Naive B cell (primary cell): ENCODE measurements at regions not wholly inside any gene's neighbourhood (a gene's known extent, or its start where the extent isn't known, plus 50 kb on each side); places are given as distances from the start of the nearest gene placed in this dataset.

Source experiments
- ATAC-seq, 2 donors: fragments of 150-1000 bp; cut with Tn5 transposase; 2 replicates each; pipeline ENCODE4 v1.10.0; 2021; ENCODE audit warnings: low read depth in 2 of 2, mild to moderate bottlenecking in 2 of 2, moderate library complexity in 2 of 2
- DNase-seq: peaks from one replicate; pipeline ENCODE4 v3.0.0; 2022
- H3K27ac Mint-ChIP-seq, 6 donors: one replicate each; pipeline ENCODE4 v1.8.0; 2020 to 2022; ENCODE audit warnings: mild to moderate bottlenecking in 6 of 6, mixed read lengths in 6 of 6, moderate library complexity in 5 of 6, inconsistent platforms in 2 of 6
- H3K27me3 Mint-ChIP-seq, 3 donors: one replicate each; pipeline ENCODE4 v1.8.0; 2021 to 2022; ENCODE audit warnings: mixed read lengths in 3 of 3, mild to moderate bottlenecking in 1 of 3
- H3K36me3 Mint-ChIP-seq, 2 donors: one replicate each; pipeline ENCODE4 v1.8.0; 2020 to 2022; ENCODE audit warnings: mixed read lengths in 2 of 2, inconsistent platforms in 1 of 2, mild to moderate bottlenecking in 1 of 2
- H3K4me1 Mint-ChIP-seq, 3 donors: one replicate each; pipeline ENCODE4 v1.8.0; 2020 to 2022; ENCODE audit warnings: mixed read lengths in 3 of 3, inconsistent platforms in 1 of 3, mild to moderate bottlenecking in 1 of 3, moderate library complexity in 1 of 3
- H3K4me3 Mint-ChIP-seq, 8 donors: one replicate each; pipeline ENCODE4 v1.8.0; 2020 to 2022; ENCODE audit warnings: mild to moderate bottlenecking in 8 of 8, mixed read lengths in 8 of 8, moderate library complexity in 8 of 8, inconsistent platforms in 2 of 8
- H3K9me3 Mint-ChIP-seq, 7 donors: one replicate each; pipeline ENCODE4 v1.8.0; 2020 to 2022; ENCODE audit warnings: mixed read lengths in 7 of 7, mild to moderate bottlenecking in 5 of 7, inconsistent platforms in 2 of 7, moderate library complexity in 1 of 7

DNA sequence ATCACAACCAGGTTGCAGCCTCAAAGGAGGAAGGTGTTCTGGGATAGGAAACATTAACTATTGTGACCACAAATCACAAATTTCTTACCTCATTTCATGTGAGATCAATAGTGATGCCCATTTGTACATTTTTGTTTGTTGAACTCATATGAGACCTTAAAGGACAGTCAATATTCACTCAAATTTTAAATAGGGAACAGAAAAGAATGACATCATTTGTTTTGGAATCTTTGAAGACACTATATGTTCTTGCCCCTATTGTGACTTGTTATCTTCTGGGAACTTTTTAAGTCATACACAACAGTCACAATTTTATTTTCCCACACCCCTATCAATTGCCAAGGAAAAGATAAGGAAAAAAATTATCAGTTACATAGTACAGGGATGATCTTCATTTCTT is 346.5 kb downstream of the ARAP2 start:
- Mint-ChIP-seq H3K27ac (no peak overlapping the region), H3K4me1 (peaks cover 0 to 4% (median 0%) of the 10 kb centered on the region in 3 donors), H3K4me3 (no peak overlapping the region), H3K9me3 (peaks cover 0 to 5% (median 0%) of the 10 kb centered on the region in 7 donors), H3K27me3 (peaks cover 0 to 7% (median 0%) of the 10 kb centered on the region in 3 donors), H3K36me3 (no peaks in the 10 kb centered on the region)
- ATAC-seq (no peak), DNase-seq (no peak)

DNA sequence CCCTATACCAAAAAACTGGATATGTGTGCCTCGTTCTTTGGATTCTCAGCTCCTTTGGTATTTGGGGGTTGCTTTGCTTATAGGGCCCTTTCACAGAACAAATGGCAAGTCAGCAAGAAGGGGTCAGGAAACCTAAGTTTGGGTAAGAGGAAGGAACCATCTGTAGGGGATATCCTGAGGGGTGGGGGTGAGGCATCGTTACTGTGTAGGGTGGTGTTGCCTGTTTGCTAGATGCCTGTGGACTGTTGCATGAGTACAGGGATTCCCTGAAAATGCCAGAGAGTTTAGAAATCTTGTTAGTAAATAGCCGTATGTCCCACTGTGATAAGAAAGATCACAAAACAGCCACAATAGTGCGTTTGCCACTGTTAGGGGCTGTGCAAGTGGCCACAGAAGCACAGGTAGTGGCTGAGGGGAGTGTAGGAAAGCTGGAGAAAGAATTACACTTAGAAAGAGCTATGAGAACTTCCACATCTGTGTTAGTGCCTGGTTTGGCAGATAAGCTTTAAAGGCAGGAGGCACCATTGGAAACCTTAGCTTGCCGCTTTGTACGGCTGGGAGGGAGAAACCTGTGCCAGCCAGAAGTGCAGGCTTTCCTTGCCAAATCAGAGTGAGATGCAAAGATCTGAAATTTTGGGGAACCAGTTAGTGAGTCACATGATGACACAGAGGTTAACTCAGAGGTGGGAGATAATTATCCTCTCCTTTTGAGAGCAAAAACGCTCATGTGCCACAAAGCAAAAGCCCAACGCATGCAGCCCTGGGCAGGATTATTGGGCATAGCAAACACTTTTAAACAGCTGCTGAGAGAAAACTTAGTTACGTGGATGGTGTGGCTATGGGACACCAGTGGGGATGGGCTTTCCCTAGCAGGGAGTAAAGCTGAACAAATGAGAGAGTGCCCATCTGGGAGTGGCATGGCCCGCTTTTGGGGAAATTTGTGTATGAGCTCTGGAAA is 343.7 kb downstream of the ARAP2 start:
- ATAC-seq (no peak), DNase-seq (no peak)
- peaks cover 0 to 7% (median 0%) of the 10 kb centered on the region in 3 donors for H3K27me3 Mint-ChIP-seq
- H3K27ac Mint-ChIP-seq = peak overlapping the region in 1 of 6 donors; percentile 2
- H3K9me3 Mint-ChIP-seq = peaks cover 0 to 5% (median 2%) of the 10 kb centered on the region in 7 donors
- H3K36me3 Mint-ChIP-seq = no peaks in the 10 kb centered on the region
- peaks cover 0 to 4% (median 0%) of the 10 kb centered on the region in 3 donors for H3K4me1 Mint-ChIP-seq
- no peak overlapping the region for H3K4me3 Mint-ChIP-seq

GRCh38 chr4:35912174-35912573 is 332.1 kb downstream of the ARAP2 start:
- no peak for ATAC-seq
- H3K9me3 Mint-ChIP-seq = peaks cover 0 to 11% (median 0%) of the 10 kb centered on the region in 7 donors
- no peaks in the 10 kb centered on the region for H3K36me3 Mint-ChIP-seq
- H3K4me3 Mint-ChIP-seq = no peak overlapping the region
- no peaks in the 10 kb centered on the region for H3K4me1 Mint-ChIP-seq
- no peak overlapping the region for H3K27ac Mint-ChIP-seq
- no peak for DNase-seq
- H3K27me3 Mint-ChIP-seq = no peaks in the 10 kb centered on the region

DNA sequence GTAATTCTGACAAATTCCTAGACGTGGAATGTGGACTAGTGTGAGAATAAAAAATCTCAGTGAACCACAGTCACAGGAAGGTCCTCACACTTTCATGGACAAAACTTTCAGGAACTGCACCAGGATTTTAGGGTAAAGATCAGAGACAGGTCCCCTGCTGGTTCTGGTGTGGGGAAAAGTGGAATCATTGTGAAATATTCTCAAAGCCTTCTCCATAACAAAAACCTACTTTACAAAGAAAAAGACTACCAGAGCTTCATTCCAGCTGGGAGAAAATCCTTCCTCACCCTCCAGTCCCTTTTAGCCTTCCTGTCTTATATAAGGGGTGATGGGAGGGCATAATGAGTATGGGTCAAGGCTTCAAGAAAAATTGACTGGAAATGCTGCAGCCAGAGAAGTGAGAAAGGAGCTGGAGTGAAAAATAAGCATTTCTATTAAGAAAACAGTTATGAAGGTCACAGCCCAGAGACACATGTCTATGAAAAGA is 325.8 kb downstream of the ARAP2 start:
- Mint-ChIP-seq H3K27ac (no peak overlapping the region), H3K27me3 (no peaks in the 10 kb centered on the region), H3K9me3 (no peaks in the 10 kb centered on the region), H3K4me3 (no peak overlapping the region), H3K4me1 (no peaks in the 10 kb centered on the region), H3K36me3 (no peaks in the 10 kb centered on the region)
- ATAC-seq (no peak), DNase-seq (no peak)

- no peak for ATAC-seq
Measured at GRCh38 chr4:35925806-35926205, 318.5 kb downstream of the ARAP2 start.

DNA sequence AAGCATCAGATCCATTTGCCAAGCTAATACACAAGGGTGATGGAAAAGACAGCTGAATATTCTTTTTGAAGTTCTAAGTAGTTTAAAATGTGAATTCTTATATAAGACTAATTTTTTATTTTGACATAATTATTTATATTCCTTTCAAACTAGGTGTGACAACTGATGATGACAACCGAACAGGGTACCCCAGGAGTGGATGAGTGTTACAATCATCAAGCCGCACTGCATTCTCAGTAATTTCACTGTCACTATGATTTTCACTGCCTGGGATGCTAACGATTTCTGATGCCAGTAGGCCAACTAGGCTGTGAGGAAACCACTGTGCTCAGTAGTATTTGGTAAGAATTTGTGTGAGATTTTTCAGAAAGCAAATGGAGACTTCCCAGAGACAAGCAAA is 317.5 kb downstream of the ARAP2 start:
- Mint-ChIP-seq H3K36me3 (no peaks in the 10 kb centered on the region), H3K9me3 (no peaks in the 10 kb centered on the region), H3K4me1 (no peaks in the 10 kb centered on the region), H3K4me3 (no peak overlapping the region), H3K27ac (no peak overlapping the region), H3K27me3 (peaks cover 0 to 4% (median 0%) of the 10 kb centered on the region in 3 donors)
- ATAC-seq (no peak), DNase-seq (no peak)

More at GRCh38 chr4:35925806-35926205, 318.5 kb downstream of the ARAP2 start:
- DNase-seq = no peak
- Mint-ChIP-seq H3K36me3 (no peaks in the 10 kb centered on the region), H3K4me1 (no peaks in the 10 kb centered on the region), H3K27me3 (peaks cover 0 to 4% (median 0%) of the 10 kb centered on the region in 3 donors), H3K27ac (no peak overlapping the region), H3K9me3 (no peaks in the 10 kb centered on the region), H3K4me3 (no peak overlapping the region)

GRCh38 chr4:35933901-35934300 is 310.4 kb downstream of the ARAP2 start:
- ATAC-seq (no peak), DNase-seq (no peak)
- no peaks in the 10 kb centered on the region for H3K36me3 Mint-ChIP-seq
- no peaks in the 10 kb centered on the region for H3K4me1 Mint-ChIP-seq
- no peaks in the 10 kb centered on the region for H3K9me3 Mint-ChIP-seq
- H3K4me3 Mint-ChIP-seq = no peak overlapping the region
- no peak overlapping the region for H3K27ac Mint-ChIP-seq
- H3K27me3 Mint-ChIP-seq = no peaks in the 10 kb centered on the region

DNA sequence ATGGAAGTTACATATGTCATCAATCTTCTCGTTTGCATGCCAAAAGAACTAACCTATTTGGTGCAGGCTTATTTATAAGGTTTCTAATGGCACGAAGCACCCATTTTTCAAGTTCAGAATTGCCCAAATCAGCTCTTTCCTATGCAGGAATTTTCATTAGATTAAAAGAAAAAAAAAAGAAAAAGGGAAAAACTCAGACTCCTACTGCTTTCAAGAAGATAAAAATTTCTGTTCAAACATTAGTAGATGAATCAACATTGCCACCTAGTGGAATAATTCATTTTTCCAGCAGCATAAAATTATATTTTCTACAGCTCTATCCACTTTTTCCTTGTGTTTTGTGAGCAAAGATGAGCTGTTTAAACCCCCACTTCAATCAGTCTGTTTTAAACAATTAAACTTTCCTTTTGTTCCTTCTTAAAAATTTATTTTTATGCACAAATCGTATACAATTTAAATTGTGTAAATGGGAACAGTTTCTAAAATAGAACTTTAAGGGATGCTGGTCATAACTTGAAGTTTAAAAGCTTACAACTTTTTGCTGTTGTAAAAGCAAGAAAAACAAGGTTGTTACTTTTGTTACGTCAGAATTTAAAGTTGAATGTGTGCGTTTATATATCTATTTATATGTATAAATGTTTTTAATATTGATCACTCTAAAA is 309.9 kb downstream of the ARAP2 start:
- Mint-ChIP-seq H3K9me3 (no peaks in the 10 kb centered on the region), H3K27ac (no peak overlapping the region), H3K36me3 (no peaks in the 10 kb centered on the region), H3K27me3 (no peaks in the 10 kb centered on the region), H3K4me3 (no peak overlapping the region), H3K4me1 (no peaks in the 10 kb centered on the region)
- ATAC-seq (no peak), DNase-seq (no peak)

DNA sequence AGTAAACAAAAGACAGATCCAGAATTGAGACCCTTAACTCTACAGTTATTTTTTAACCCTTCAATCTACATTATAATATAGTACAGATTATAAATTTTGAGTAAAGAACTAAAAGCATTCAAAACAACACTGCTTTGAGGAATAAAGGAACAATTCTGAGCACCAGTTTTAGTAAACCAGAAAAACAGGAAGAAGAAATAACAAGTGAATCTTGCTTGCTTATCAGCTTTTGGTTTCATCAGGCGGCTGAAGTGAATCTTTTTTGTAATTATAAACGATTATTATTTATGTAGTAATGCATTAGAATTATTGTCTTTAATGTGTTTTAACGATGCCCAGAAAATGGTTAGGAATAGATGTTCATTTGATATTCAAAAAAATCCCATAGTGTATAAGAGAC is 305.4 kb downstream of the ARAP2 start:
- H3K4me3 Mint-ChIP-seq = no peak overlapping the region
- no peaks in the 10 kb centered on the region for H3K27me3 Mint-ChIP-seq
- no peaks in the 10 kb centered on the region for H3K9me3 Mint-ChIP-seq
- DNase-seq (no peak), ATAC-seq (no peak)
- no peak overlapping the region for H3K27ac Mint-ChIP-seq
- H3K4me1 Mint-ChIP-seq = no peaks in the 10 kb centered on the region
- no peaks in the 10 kb centered on the region for H3K36me3 Mint-ChIP-seq

DNA sequence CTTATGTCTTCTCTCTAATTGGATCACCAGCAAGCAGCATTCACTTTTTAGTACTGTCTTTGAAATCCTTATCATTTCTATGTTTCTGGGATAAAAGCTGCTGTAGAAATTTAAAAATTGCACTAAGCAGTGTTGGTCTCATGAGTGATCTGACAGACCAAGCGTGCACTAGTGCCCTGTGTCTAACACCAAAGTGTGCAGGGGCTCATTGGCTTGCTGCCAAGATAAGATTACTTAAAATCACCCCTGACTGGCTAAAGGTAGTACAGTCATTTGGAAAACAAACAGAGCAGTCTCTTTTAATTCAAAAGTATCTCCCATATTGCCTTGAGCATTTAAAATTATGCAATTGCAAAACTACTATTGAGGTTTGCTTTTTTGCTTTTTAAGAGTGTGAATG is 304.6 kb downstream of the ARAP2 start:
- Mint-ChIP-seq H3K4me1 (no peaks in the 10 kb centered on the region), H3K4me3 (no peak overlapping the region)
- ATAC-seq = no peak

DNA sequence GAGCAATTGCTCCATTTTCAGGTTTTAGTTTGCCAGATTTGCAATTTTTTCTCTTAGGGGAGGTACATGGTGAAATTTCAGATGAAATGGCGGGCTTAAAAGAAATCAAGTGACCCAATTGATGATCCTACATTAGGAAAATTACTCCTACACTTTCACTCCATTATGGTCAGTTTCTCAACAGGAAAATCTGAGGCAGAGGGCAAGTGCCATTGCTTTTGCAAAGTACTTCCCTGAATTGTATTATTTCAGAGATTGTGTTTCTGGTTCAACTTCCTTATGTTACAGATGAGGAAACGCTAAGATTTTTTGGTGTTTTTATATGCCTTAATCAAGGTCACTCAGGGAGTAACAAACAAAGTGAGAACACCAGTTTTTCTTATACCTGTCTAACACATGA is 302.2 kb downstream of the ARAP2 start:
- DNase-seq = no peak
- no peaks in the 10 kb centered on the region for H3K4me1 Mint-ChIP-seq
- H3K27me3 Mint-ChIP-seq = peaks cover 0 to 5% (median 0%) of the 10 kb centered on the region in 3 donors
- no peak overlapping the region for H3K27ac Mint-ChIP-seq
- no peak overlapping the region for H3K4me3 Mint-ChIP-seq
- no peaks in the 10 kb centered on the region for H3K9me3 Mint-ChIP-seq
- H3K36me3 Mint-ChIP-seq = no peaks in the 10 kb centered on the region
- ATAC-seq = no peak

More for the DNA sequence above, 304.6 kb downstream of the ARAP2 start:
- no peaks in the 10 kb centered on the region for H3K36me3 Mint-ChIP-seq
- H3K27me3 Mint-ChIP-seq = no peaks in the 10 kb centered on the region
- DNase-seq = no peak
- no peak overlapping the region for H3K27ac Mint-ChIP-seq
- no peaks in the 10 kb centered on the region for H3K9me3 Mint-ChIP-seq

DNA sequence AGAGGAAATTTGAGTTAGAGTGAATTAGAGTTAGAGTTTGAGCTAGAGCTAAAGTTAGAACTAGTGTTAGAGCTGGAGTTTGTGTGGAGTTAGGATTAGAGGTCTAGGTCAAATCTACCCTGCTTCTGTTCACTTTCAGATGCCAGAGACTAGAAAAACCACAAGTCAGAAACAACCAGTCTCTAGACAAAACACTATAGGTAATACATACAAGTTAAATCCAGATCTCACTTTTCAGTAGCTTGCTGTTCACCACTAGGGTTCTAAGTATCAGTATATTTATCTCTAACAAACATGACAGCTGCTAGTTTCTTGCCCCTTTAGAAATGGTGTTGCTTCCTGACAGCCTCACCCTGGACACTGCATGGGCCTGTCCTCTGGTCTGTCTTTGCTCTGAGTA is 300.7 kb downstream of the ARAP2 start:
- Mint-ChIP-seq H3K27me3 (peaks cover 0 to 5% (median 0%) of the 10 kb centered on the region in 3 donors), H3K4me1 (no peaks in the 10 kb centered on the region), H3K9me3 (no peaks in the 10 kb centered on the region), H3K4me3 (no peak overlapping the region), H3K27ac (no peak overlapping the region), H3K36me3 (no peaks in the 10 kb centered on the region)
- DNase-seq (no peak), ATAC-seq (no peak)

DNA sequence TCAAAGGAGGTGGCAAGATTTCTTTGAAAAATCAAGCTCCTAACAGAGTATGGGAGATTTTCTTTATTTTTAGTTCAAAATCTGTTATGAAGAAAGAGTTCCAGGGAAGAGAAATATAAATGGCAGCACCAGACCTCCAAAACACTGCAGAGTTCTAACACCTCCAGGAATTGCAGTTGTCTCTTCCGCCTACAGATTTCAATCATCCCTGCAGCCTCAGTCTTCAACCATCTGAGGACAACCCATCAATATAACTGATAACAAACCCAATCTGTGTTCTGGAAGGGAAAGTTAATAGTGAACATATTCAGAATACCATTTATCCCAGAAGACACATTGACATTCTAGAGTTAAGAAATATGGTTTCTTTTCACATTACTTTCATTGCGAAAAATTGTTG is 296.1 kb downstream of the ARAP2 start:
- DNase-seq = no peak
- Mint-ChIP-seq H3K27ac (no peak overlapping the region), H3K9me3 (peaks cover 3 to 17% (median 11%) of the 10 kb centered on the region in 7 donors), H3K4me3 (no peak overlapping the region), H3K27me3 (peaks cover 0 to 5% (median 0%) of the 10 kb centered on the region in 3 donors), H3K36me3 (no peaks in the 10 kb centered on the region), H3K4me1 (no peaks in the 10 kb centered on the region)
- ATAC-seq = no peak

- no peak overlapping the region for H3K27ac Mint-ChIP-seq
- ATAC-seq (no peak), DNase-seq (no peak)
- no peaks in the 10 kb centered on the region for H3K36me3 Mint-ChIP-seq
- H3K4me1 Mint-ChIP-seq = no peaks in the 10 kb centered on the region
- H3K9me3 Mint-ChIP-seq = peaks cover 11 to 39% (median 21%) of the 10 kb centered on the region in 7 donors
- H3K27me3 Mint-ChIP-seq = peaks cover 0 to 5% (median 0%) of the 10 kb centered on the region in 3 donors
- H3K4me3 Mint-ChIP-seq = no peak overlapping the region
Measured at GRCh38 chr4:35950442-35950841, 293.9 kb downstream of the ARAP2 start.
